ENCODE measurements at regions not wholly inside any gene's neighbourhood (a gene's known extent, or its start where the extent isn't known, plus 50 kb on each side); places are given as distances from the start of the nearest gene placed in this dataset.

DNA sequence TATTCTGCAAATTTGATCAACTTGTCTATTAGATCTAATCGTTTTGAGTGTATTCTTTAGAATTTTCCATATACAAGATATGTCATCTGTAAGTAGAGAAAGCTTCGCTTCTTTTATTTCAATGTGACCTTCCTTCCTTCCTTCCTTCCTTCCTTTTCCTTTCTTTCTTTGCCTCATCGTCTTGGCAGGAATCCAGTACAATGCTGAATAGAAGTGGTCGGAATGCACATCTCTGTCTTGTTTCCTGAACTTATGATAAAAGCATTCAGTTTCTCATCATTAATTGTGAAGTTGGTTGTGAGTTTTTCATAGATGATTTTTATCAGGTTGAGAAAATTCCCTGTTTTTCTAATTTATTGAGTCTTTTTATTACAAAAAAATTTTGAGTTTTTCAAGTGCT lies 300.7 kb upstream of the ZNF32 start:
- H3K36me3 ChIP-seq (ENCODE audit: control insufficient read depth in 1 of 2, insufficient read depth in 2 of 2, low read length in 2 of 2) = no peaks in the 10 kb centered on the region
- H3K4me2 ChIP-seq (ENCODE audit: low read length) = no peak overlapping the region
- H3K4me1 ChIP-seq (ENCODE audit: control insufficient read depth in 1 of 2, insufficient read depth in 2 of 2, low read length in 2 of 2) = no peaks in the 10 kb centered on the region
- H3K9me3 ChIP-seq (ENCODE audit: control insufficient read depth in 1 of 2, insufficient read depth in 1 of 2, low read depth in 1 of 2, low read length in 2 of 2) = no peaks in the 10 kb centered on the region
- DNase-seq (ENCODE audit: low read depth, low spot score) (no peak), ATAC-seq (no peak)
- no peaks in the 10 kb centered on the region for H3K79me2 ChIP-seq (ENCODE audit: insufficient read depth, low read length)
- H2AFZ ChIP-seq (ENCODE audit: low read depth, low read length, poor library complexity, severe bottlenecking) = no peak overlapping the region
- ChIA-PET POLR2A (no interaction called here), CTCF (no interaction called here), RAD21 (ENCODE audit: low non-redundant PET in 1 of 2, low total read pairs in 2 of 2, uncharacterized antibody in 2 of 2, unreplicated experiment in 2 of 2) (no interaction called here)
- H3K27ac ChIP-seq (ENCODE audit: low read depth, low read length) = no peak overlapping the region
- no peaks in the 10 kb centered on the region; the same call in 1 of the 2 replicates for H3K27me3 ChIP-seq (ENCODE audit: insufficient read depth, low read length)
- intact Hi-C loops (cut with micrococcal nuclease) = no loop called here
- no peaks in the 10 kb centered on the region for H3K9me2 ChIP-seq (ENCODE audit: insufficient read depth)
- H4K20me1 ChIP-seq (ENCODE audit: insufficient read depth) = no peaks in the 10 kb centered on the region
- no TSS peak for BruUV-seq (replicated peaks)
- no peak overlapping the region for H3K9ac ChIP-seq (ENCODE audit: low read length)
- no peak overlapping the region for H3K4me3 ChIP-seq (replicated peaks in 1 of 2; ENCODE audit: low read depth in 1 of 2, low read length in 2 of 2)
- TF ChIP-seq ELF1 (IDR thresholded peaks at IDR 0.05; ENCODE audit: borderline replicate concordance, low read depth) (no peak), EGR1 (IDR thresholded peaks at IDR 0.05; ENCODE audit: low read depth) (no peak), SP1 (IDR thresholded peaks at IDR 0.05; ENCODE audit: low read depth) (no peak), FOSL1 (IDR thresholded peaks at IDR 0.05; ENCODE audit: low read depth) (no peak), ATF3 (IDR thresholded peaks at IDR 0.05) (no peak), EZH2phosphoT487 (IDR thresholded peaks at IDR 0.05; ENCODE audit: borderline replicate concordance) (no peak), JUND (IDR thresholded peaks at IDR 0.05) (no peak), SRF (IDR thresholded peaks at IDR 0.05; ENCODE audit: low read depth) (no peak)

GRCh38 chr10:43946445-43946844 lies 297.8 kb upstream of the ZNF32 start:
- no peaks in the 10 kb centered on the region for H3K9me2 ChIP-seq (ENCODE audit: insufficient read depth)
- TF ChIP-seq POLR2AphosphoS5 (IDR thresholded peaks at IDR 0.05; ENCODE audit: low read depth, low read length) (no peak), CEBPB (IDR thresholded peaks at IDR 0.05; ENCODE audit: low read depth) (no peak), ELF1 (IDR thresholded peaks at IDR 0.05; ENCODE audit: borderline replicate concordance, low read depth) (no peak), FOSL1 (IDR thresholded peaks at IDR 0.05; ENCODE audit: low read depth) (no peak), SP1 (IDR thresholded peaks at IDR 0.05; ENCODE audit: low read depth) (no peak), EGR1 (IDR thresholded peaks at IDR 0.05; ENCODE audit: low read depth) (no peak), ZNF274 (IDR thresholded peaks at IDR 0.05; ENCODE audit: low read depth, low read length) (no peak), CBX3 (IDR thresholded peaks at IDR 0.05; ENCODE audit: low read depth) (no peak), SRF (IDR thresholded peaks at IDR 0.05; ENCODE audit: low read depth) (no peak), YY1 (IDR thresholded peaks at IDR 0.05; ENCODE audit: extremely low read depth, insufficient replicate concordance, low read depth, low read length) (no peak), MAX (IDR thresholded peaks at IDR 0.05) (no peak), EZH2 (IDR thresholded peaks at IDR 0.05) (no peak), TCF7L2 (IDR thresholded peaks at IDR 0.05; ENCODE audit: borderline replicate concordance, extremely low read depth, insufficient read depth, insufficient read length) (no peak)
- TF ChIP-seq, protein P1, sequence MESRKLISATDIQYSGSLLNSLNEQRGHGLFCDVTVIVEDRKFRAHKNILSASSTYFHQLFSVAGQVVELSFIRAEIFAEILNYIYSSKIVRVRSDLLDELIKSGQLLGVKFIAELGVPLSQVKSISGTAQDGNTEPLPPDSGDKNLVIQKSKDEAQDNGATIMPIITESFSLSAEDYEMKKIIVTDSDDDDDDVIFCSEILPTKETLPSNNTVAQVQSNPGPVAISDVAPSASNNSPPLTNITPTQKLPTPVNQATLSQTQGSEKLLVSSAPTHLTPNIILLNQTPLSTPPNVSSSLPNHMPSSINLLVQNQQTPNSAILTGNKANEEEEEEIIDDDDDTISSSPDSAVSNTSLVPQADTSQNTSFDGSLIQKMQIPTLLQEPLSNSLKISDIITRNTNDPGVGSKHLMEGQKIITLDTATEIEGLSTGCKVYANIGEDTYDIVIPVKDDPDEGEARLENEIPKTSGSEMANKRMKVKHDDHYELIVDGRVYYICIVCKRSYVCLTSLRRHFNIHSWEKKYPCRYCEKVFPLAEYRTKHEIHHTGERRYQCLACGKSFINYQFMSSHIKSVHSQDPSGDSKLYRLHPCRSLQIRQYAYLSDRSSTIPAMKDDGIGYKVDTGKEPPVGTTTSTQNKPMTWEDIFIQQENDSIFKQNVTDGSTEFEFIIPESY (IDR thresholded peaks at IDR 0.05; ENCODE audit: extremely low read depth, insufficient replicate concordance, low read length) = no peak
- no peak overlapping the region for H3K9ac ChIP-seq (ENCODE audit: low read length)
- no peaks in the 10 kb centered on the region for H3K79me2 ChIP-seq (ENCODE audit: insufficient read depth, low read length)
- DNase-seq (ENCODE audit: low read depth, low spot score) (no peak), ATAC-seq (no peak)
- no peaks in the 10 kb centered on the region for H3K9me3 ChIP-seq (ENCODE audit: control insufficient read depth in 1 of 2, insufficient read depth in 1 of 2, low read depth in 1 of 2, low read length in 2 of 2)
- H3K4me1 ChIP-seq (ENCODE audit: control insufficient read depth in 1 of 2, insufficient read depth in 2 of 2, low read length in 2 of 2) = no peaks in the 10 kb centered on the region
- RAD21 ChIA-PET (ENCODE audit: low non-redundant PET in 1 of 2, low total read pairs in 2 of 2, uncharacterized antibody in 2 of 2, unreplicated experiment in 2 of 2) = no interaction called here
- no peak overlapping the region for H3K27ac ChIP-seq (ENCODE audit: low read depth, low read length)
- no peaks in the 10 kb centered on the region for H3K36me3 ChIP-seq (ENCODE audit: control insufficient read depth in 1 of 2, insufficient read depth in 2 of 2, low read length in 2 of 2)
- intact Hi-C loops (cut with micrococcal nuclease) = no loop called here
- no peaks in the 10 kb centered on the region for H4K20me1 ChIP-seq (ENCODE audit: insufficient read depth)
- H3K4me3 ChIP-seq (replicated peaks in 1 of 2; ENCODE audit: low read depth in 1 of 2, low read length in 2 of 2) = no peak overlapping the region
- POLR2A ChIA-PET = no interaction called here
- no TSS peak for BruUV-seq (replicated peaks)
- no peak overlapping the region for H2AFZ ChIP-seq (ENCODE audit: low read depth, low read length, poor library complexity, severe bottlenecking)
- no peaks in the 10 kb centered on the region; the same call in 1 of the 2 replicates for H3K27me3 ChIP-seq (ENCODE audit: insufficient read depth, low read length)
- CTCF ChIA-PET = no interaction called here
- H3K4me2 ChIP-seq (ENCODE audit: low read length) = no peak overlapping the region

Data from HCT116 (cell line).